ENCODE measurements at regions not wholly inside any gene's neighbourhood (a gene's known extent, or its start where the extent isn't known, plus 50 kb on each side); places are given as distances from the start of the nearest gene placed in this dataset.
"Not testable (repeated sequence)": the region's sequence is repeated elsewhere in the genome, so short reads cannot be mapped to it uniquely, and the experiment has no call there.

DNA sequence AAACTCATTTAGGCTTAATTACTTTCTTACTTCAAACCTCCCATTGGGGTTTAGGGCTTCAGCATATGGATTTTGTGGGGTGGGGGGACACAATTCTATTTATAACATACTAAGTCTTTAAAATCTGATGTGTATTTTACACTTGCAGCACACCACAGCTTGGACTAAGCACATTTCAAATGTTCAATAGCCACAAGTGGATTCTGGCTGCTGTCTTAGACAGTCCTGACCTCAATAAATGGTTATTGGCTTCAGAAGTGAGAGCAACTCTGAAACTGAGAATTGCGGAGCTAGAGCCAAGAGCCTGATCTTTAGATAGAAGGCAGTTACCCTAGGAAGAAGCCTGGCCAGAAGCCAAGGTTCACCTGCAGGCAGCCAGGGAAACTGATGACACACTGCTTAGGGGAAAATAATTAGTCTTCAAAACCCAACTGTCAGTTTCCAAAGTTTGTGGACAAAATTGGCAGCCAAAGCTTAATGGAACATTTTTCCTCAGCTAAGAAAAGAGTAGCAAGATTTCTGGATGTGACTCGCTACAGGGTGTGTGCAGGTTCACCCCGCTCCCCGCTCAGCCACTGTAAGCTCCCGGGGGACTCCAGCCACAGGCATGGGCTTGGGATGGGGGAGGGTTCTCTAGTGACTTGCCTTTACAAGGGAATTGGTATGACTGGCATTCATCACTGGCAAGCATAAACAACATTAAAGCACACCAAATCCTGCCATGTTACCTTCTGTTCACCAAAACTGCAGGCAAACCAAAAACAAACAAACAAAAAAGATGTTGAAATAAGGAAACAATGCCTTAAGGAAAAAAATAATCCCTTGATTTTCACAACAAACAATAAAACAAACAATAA lies 219.8 kb downstream of the TFAP2A start:
- Histone ChIP-seq H3K27ac (ENCODE audit: low read length) (no peak overlapping the region), H3K9ac (ENCODE audit: low read depth, low read length) (no peak overlapping the region), H3K4me3 (ENCODE audit: low read length) (no peak overlapping the region), H3K27me3 (ENCODE audit: insufficient read depth, low read length) (no peaks in the 10 kb centered on the region), H3K4me1 (ENCODE audit: insufficient read depth, low read length) (no peaks in the 10 kb centered on the region), H3K9me3 (ENCODE audit: insufficient read depth, low read depth, low read length) (no peaks in the 10 kb centered on the region), H3K36me3 (ENCODE audit: insufficient read depth, low read depth, low read length) (no peaks in the 10 kb centered on the region)

DNA sequence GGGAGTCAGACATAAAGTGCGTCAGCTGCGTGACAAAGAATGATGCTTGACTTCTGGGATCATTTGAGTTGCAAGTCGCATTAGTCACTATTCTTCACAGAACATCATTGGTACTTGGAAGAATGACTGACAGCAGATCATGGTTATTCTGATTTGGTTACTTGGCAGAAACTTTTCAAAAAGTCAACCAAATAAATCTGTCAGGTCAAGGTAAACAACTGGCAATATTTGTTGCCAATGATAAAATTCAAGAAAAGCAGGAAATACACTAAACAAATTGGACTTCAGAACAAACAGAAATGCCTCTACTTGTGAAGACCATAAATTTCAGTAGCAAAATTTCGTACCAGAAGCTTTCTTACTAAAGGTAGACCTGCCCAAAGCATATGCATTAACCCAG lies 221.6 kb downstream of the TFAP2A start:
- Histone ChIP-seq H3K4me3 (ENCODE audit: low read length) (no peak overlapping the region), H3K27ac (ENCODE audit: low read length) (no peak overlapping the region), H3K9ac (ENCODE audit: low read depth, low read length) (no peak overlapping the region), H3K4me1 (ENCODE audit: insufficient read depth, low read length) (no peaks in the 10 kb centered on the region), H3K36me3 (ENCODE audit: insufficient read depth, low read depth, low read length) (no peaks in the 10 kb centered on the region), H3K9me3 (ENCODE audit: insufficient read depth, low read depth, low read length) (no peaks in the 10 kb centered on the region), H3K27me3 (ENCODE audit: insufficient read depth, low read length) (no peaks in the 10 kb centered on the region)

DNA sequence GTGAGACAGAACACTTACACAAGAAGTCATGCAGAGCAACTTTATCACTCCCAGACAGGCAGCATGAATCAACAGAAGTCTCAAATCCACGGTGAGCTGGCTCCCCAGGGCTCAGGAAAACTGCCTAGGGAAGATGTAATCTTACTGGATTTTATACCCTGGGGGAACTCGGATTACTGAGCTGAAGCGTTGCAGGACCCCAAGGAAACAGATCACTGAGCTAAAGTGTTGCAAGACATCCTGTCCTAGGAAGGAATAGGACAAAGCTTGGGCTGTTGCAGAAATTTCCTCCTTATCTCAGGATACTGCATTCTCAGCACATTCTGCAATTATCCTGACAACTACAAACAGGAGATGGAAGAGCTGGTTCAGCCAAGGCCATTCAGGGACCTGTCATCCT lies 224.8 kb downstream of the TFAP2A start:
- no peaks in the 10 kb centered on the region for H3K4me1 ChIP-seq (ENCODE audit: insufficient read depth, low read length)
- H3K9me3 ChIP-seq (ENCODE audit: insufficient read depth, low read depth, low read length), result no peaks in the 10 kb centered on the region
- no peaks in the 10 kb centered on the region for H3K36me3 ChIP-seq (ENCODE audit: insufficient read depth, low read depth, low read length)
- H3K27me3 ChIP-seq (ENCODE audit: insufficient read depth, low read length), result no peaks in the 10 kb centered on the region
- no peak overlapping the region for H3K4me3 ChIP-seq (ENCODE audit: low read length)
- no peak overlapping the region for H3K9ac ChIP-seq (ENCODE audit: low read depth, low read length)
- H3K27ac ChIP-seq (ENCODE audit: low read length), result no peak overlapping the region

DNA sequence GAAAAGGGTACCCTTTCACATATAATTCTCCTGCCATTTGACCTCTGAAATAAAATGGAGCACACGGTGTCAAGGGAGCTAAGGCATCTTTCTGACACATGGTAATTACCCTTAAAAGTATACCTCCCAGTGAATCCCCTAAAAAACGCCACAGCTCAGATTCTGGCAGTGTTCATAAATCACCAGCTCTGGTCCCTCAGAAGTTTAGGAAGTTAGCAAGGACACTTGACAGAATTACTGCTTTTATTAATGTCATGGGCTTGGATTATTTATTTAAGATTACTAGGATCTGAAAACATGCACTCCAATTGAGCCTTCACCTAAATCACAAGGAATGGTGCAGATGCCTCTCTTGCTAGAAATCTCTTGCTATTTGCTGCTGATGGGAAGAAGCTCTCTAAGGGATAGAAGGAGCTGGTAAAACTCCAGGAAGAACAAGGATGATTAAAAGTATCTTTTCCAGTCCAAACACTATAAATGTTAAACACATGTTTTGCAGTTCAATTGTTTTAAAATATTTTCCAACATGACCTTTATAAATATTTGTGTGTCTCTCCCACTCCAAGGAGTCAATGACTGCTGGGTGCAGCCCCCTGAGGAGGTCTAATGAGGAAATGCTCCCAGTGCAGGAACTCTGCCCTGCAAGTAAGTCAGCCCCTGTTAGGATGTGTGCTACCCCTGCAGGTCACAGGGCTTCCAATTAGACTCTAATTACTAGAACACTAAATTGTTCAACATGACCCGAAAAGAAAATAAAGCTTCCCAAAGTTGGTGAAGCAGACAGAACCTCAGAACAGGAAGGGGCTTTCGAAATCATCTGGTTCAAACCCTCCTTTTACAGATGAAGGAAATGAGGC lies 230.3 kb downstream of the TFAP2A start:
- Histone ChIP-seq H3K27me3 (ENCODE audit: insufficient read depth, low read length) (no peaks in the 10 kb centered on the region), H3K9me3 (ENCODE audit: insufficient read depth, low read depth, low read length) (no peaks in the 10 kb centered on the region), H3K4me1 (ENCODE audit: insufficient read depth, low read length) (no peaks in the 10 kb centered on the region), H3K27ac (ENCODE audit: low read length) (no peak overlapping the region), H3K36me3 (ENCODE audit: insufficient read depth, low read depth, low read length) (no peaks in the 10 kb centered on the region), H3K9ac (ENCODE audit: low read depth, low read length) (no peak overlapping the region), H3K4me3 (ENCODE audit: low read length) (no peak overlapping the region)

DNA sequence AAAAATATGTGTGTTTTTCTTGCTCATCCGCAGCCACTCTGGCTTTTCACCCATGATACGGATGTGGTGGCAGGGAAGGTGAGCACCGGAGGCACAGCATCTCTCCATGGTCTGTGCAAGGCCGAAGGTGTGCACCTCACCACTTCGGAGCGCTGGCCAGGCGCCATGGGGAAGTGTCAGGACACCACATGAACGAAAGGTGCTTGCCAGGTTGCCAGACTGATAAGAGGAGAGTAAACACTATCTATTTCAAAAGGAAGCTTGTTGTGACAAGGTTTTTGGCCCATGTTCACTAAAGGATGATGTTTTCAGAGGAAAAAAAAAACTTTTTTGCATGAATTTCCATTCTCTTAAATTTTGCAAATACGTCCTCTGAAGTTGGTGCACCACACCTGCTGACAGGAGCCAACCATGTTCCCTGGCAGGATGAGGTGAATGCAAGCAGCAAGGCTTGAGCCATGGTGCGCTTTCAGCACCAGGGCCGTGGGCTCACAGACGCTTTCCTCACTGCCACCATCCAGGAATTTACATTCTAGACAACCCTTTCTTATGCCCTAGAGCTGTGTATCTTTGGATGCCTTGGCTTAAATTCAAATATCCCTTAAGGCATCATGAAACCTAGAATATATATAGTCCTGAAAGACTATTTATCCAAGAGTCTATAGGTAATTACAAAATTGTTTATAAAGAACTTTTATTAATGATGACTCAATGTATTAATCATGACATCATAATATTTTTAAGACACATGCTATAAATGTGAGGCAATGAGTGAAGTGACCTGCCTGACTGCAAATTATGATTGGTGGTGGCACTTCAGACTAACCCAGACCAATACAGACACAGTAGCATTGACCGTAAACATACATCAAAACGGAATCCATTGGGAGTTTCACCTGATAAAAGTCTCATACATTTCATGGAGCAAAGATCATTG lies 234.5 kb downstream of the TFAP2A start:
- Histone ChIP-seq H3K4me1 (ENCODE audit: insufficient read depth, low read length) (no peaks in the 10 kb centered on the region), H3K36me3 (ENCODE audit: insufficient read depth, low read depth, low read length) (no peaks in the 10 kb centered on the region), H3K9ac (ENCODE audit: low read depth, low read length) (no peak overlapping the region), H3K9me3 (ENCODE audit: insufficient read depth, low read depth, low read length) (no peaks in the 10 kb centered on the region), H3K27ac (ENCODE audit: low read length) (no peak overlapping the region), H3K27me3 (ENCODE audit: insufficient read depth, low read length) (no peaks in the 10 kb centered on the region), H3K4me3 (ENCODE audit: low read length) (no peak overlapping the region)

DNA sequence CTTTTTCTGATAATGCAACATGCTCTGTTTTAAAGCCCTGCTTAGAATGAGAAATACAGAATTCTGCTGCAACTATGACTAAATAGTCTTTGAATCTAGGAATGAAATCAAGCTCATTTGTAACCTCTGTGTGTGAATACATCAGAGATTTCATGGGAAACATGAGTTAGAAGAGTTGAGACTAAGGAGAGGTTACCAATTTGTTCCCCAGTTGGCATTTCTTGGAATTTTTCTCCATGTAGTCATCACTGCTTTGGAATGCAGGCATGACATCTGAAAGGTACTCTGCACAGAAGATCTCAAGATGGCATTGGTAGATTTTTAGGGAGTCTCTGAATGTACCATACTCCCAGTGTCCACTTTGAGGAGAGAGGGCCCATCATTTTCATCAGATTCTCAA lies 237.2 kb downstream of the TFAP2A start:
- H3K4me1 ChIP-seq (ENCODE audit: insufficient read depth, low read length), result no peaks in the 10 kb centered on the region
- no peaks in the 10 kb centered on the region for H3K27me3 ChIP-seq (ENCODE audit: insufficient read depth, low read length)
- H3K9ac ChIP-seq (ENCODE audit: low read depth, low read length), result no peak overlapping the region
- no peak overlapping the region for H3K4me3 ChIP-seq (ENCODE audit: low read length)
- no peaks in the 10 kb centered on the region for H3K36me3 ChIP-seq (ENCODE audit: insufficient read depth, low read depth, low read length)
- no peaks in the 10 kb centered on the region for H3K9me3 ChIP-seq (ENCODE audit: insufficient read depth, low read depth, low read length)
- no peak overlapping the region for H3K27ac ChIP-seq (ENCODE audit: low read length)

DNA sequence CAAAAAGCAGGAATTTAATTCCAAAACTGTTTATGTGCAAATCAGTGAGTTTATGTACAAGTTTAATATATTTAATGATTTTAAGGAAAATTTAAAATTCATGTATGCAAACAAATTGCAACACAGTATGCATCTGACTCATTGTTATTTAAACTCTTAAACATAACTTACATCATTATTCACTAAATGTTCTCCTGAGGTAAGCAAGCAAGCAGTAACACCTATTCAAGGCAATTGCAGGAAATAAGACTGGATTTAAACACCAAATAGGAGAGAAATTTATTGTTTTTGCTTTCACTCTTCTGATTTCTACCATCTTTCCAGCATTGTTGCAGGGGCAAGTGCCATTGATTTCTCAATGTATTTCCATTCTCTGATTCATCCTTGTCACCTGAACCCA lies 239.5 kb downstream of the TFAP2A start:
- Histone ChIP-seq H3K9ac (ENCODE audit: low read depth, low read length) (no peak overlapping the region), H3K4me1 (ENCODE audit: insufficient read depth, low read length) (no peaks in the 10 kb centered on the region), H3K36me3 (ENCODE audit: insufficient read depth, low read depth, low read length) (no peaks in the 10 kb centered on the region), H3K27ac (ENCODE audit: low read length) (no peak overlapping the region), H3K9me3 (ENCODE audit: insufficient read depth, low read depth, low read length) (no peaks in the 10 kb centered on the region), H3K27me3 (ENCODE audit: insufficient read depth, low read length) (no peaks in the 10 kb centered on the region), H3K4me3 (ENCODE audit: low read length) (no peak overlapping the region)

DNA sequence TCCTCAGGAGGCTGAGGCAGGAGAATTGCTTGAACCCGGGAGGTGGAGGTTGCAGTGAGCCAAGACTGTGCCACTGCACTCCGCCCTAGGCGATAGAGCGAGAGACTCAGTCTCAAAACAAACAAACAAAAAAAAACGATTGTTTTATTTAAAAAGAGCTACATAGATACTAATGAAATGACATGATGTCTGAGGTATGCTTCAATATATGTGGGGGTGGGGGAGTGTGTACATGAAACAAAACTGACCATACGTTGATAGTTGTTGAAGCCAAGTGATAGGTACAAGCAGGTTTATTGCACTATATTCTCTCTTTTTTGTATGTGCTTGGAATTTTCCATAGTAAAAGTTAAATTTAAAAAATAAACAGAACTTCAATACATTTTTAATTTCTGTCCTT lies 240.1 kb downstream of the TFAP2A start:
- Histone ChIP-seq H3K27ac (ENCODE audit: low read length) (no peak overlapping the region), H3K4me1 (ENCODE audit: insufficient read depth, low read length) (no peaks in the 10 kb centered on the region), H3K9me3 (ENCODE audit: insufficient read depth, low read depth, low read length) (no peaks in the 10 kb centered on the region), H3K27me3 (ENCODE audit: insufficient read depth, low read length) (no peaks in the 10 kb centered on the region), H3K4me3 (ENCODE audit: low read length) (no peak overlapping the region), H3K9ac (ENCODE audit: low read depth, low read length) (no peak overlapping the region), H3K36me3 (ENCODE audit: insufficient read depth, low read depth, low read length) (no peaks in the 10 kb centered on the region)

DNA sequence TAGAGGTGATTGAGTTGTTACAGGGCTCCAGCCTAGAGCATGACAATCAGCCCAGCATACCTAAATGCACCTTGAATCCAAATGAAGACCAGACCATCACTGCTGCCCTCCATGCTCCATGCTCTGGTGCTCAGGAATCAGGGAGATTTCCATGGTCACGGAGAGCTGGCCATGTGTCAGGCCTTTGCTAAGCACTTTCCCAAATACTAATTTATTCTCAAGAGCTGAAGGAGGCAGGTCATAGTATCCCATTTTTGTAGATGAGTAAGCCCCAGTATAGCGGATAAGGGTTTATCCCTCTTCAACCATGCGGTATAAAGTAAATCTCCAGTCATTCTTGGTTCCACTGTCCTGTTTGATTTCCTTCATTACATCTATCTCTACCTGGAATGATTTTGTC lies 240.8 kb downstream of the TFAP2A start:
- Histone ChIP-seq H3K4me3 (ENCODE audit: low read length) (no peak overlapping the region), H3K4me1 (ENCODE audit: insufficient read depth, low read length) (no peaks in the 10 kb centered on the region), H3K36me3 (ENCODE audit: insufficient read depth, low read depth, low read length) (no peaks in the 10 kb centered on the region), H3K27me3 (ENCODE audit: insufficient read depth, low read length) (no peaks in the 10 kb centered on the region), H3K9ac (ENCODE audit: low read depth, low read length) (no peak overlapping the region), H3K27ac (ENCODE audit: low read length) (no peak overlapping the region), H3K9me3 (ENCODE audit: insufficient read depth, low read depth, low read length) (no peaks in the 10 kb centered on the region)

DNA sequence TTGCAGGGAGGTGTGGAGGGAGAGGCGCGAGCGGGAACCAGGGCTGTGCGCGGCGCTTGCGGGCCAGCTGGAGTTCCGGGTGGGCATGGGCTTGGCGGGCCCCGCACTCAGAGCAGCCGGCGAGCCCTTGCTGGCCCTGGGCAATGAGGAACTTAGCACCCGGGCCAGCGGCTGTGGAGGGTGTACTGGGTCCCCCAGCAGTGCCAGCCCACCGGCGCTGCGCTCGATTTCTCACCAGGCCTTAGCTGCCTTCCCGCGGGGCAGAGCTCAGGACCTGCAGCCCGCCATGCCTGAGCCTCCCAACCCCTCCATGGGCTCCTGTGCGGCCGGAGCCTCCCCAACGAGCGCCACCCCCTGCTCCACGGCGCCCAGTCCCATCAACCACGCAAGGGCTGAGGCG lies 243.2 kb downstream of the TFAP2A start:
- not testable (repeated sequence) for H3K4me1 ChIP-seq (ENCODE audit: insufficient read depth, low read length); H3K9ac ChIP-seq (ENCODE audit: low read depth, low read length); H3K36me3 ChIP-seq (ENCODE audit: insufficient read depth, low read depth, low read length); H3K27ac ChIP-seq (ENCODE audit: low read length); H3K4me3 ChIP-seq (ENCODE audit: low read length); H3K27me3 ChIP-seq (ENCODE audit: insufficient read depth, low read length); H3K9me3 ChIP-seq (ENCODE audit: insufficient read depth, low read depth, low read length)

DNA sequence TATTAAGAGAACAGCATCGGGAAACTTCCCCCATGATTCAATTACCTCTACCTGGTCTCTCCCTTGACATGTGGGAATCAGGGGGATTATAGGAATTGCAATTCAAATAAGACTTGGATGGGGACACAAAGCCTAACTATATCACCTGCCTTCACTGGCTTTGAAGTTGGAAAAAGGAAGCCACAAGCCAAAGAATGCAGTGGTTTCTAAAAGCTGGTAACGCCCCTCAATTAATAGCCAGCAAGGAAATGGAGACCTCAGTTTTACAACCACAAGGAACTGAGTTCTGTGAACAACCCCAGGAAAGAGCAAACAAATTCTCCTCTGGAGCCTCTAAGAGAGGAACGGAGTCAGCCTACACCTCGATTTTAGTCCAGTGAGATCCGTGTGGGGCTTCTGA lies 244.1 kb downstream of the TFAP2A start:
- no peak overlapping the region for H3K4me3 ChIP-seq (ENCODE audit: low read length)
- H3K36me3 ChIP-seq (ENCODE audit: insufficient read depth, low read depth, low read length), result no peaks in the 10 kb centered on the region
- no peaks in the 10 kb centered on the region for H3K27me3 ChIP-seq (ENCODE audit: insufficient read depth, low read length)
- H3K27ac ChIP-seq (ENCODE audit: low read length), result no peak overlapping the region
- no peaks in the 10 kb centered on the region for H3K4me1 ChIP-seq (ENCODE audit: insufficient read depth, low read length)
- no peak overlapping the region for H3K9ac ChIP-seq (ENCODE audit: low read depth, low read length)
- H3K9me3 ChIP-seq (ENCODE audit: insufficient read depth, low read depth, low read length), result no peaks in the 10 kb centered on the region
